Suprapubic skin (tissue), 4 donors: ENCODE measurements at regions not wholly inside any gene's neighbourhood (a gene's known extent, or its start where the extent isn't known, plus 50 kb on each side); places are given as distances from the start of the nearest gene placed in this dataset.

ENCODE experiments used
- DNase-seq, 2 donors: peaks; one replicate each; pipeline ENCODE4 v3.0.0-alpha.2; 2019; ENCODE audit warnings: low spot score in 2 of 2
- H3K27ac ChIP-seq: fragments of 200-600 bp; sonication (generic); one replicate; pipeline ENCODE4 v1.5.1; 2019
- H3K27me3 ChIP-seq: fragments of 200-600 bp; sonication (generic); one replicate; pipeline ENCODE4 v1.5.1; 2019
- H3K36me3 ChIP-seq: fragments of 200-600 bp; sonication (generic); one replicate; pipeline ENCODE4 v1.5.1; 2019
- H3K4me1 ChIP-seq: fragments of 200-600 bp; sonication (generic); one replicate; pipeline ENCODE4 v1.5.1; 2019
- H3K4me3 ChIP-seq: fragments of 200-600 bp; sonication (generic); one replicate; pipeline ENCODE4 v1.5.1; 2019; ENCODE audit warnings: mild to moderate bottlenecking
- H3K9me3 ChIP-seq: fragments of 200-600 bp; sonication (generic); one replicate; pipeline ENCODE4 v1.5.1; 2019
- POLR2A ChIP-seq, 2 donors: fragments of 450-650 bp; IDR thresholded peaks; one replicate each; pipeline ENCODE4 v1.6.1; 2017; ENCODE audit warnings: antibody characterized with exemption in 2 of 2, mild to moderate bottlenecking in 2 of 2, moderate library complexity in 2 of 2
- WGBS: methylation state at CpG from one replicate; pipeline ENCODE4 v1.1.5; 2018; 5-methylcytosine and 5-hydroxymethylcytosine counted together
- TF ChIP-seq, protein P1 (sequence below), 2 donors: fragments of 200-600 bp in 1 of 2; fragments of 450-650 bp in 1 of 2; sonication (generic) in 1 of 2; IDR thresholded peaks; one replicate each; pipeline ENCODE4 v1.5.1; 2016 to 2019; ENCODE audit warnings: antibody characterized with exemption in 2 of 2, mild to moderate bottlenecking in 1 of 2, moderate library complexity in 1 of 2

DNA sequence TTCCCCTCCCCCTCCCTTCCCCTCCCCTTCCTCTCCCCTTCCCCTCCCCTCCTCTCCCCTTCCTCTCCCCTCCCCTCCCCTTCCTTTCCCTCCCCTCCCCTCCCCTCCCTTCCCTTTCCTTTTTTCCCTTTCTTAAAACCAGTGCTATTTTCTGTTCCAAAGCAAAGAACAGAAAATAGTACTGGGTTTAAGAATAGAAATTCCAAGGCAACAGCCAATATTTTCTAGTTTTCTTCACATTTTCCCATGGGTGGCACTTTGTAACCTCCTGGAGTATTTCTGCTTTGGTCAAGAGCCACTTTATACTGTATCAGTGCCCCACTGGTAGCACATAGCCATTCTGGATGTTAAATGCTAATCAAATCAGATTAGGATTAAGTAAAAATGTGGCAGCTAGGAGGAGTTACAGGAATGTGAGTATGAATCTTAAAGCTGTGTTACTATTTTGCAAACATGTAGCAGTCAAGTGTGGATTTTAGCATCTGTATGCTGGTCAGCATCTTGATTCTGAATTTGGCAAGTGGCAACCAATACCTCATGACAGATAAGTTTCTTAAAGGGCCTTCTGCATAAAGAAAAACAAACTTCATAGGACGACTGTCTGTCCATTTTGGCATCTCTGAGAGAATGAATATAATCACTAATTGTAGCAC is 126.4 kb downstream of the CEP57L1 start:
- Histone ChIP-seq H3K27me3 (no peaks in the 10 kb centered on the region), H3K4me3 (no peak overlapping the region), H3K4me1 (peaks cover 4% of the 10 kb centered on the region), H3K9me3 (no peaks in the 10 kb centered on the region), H3K27ac (peak overlapping the region; percentile 13), H3K36me3 (no peaks in the 10 kb centered on the region)
- no peak for DNase-seq
- 57% methylated on average over 1 of the region's 1 CpG for WGBS
- no peak for TF ChIP-seq POLR2A (IDR thresholded peaks at IDR 0.05)
- TF ChIP-seq, protein P1, sequence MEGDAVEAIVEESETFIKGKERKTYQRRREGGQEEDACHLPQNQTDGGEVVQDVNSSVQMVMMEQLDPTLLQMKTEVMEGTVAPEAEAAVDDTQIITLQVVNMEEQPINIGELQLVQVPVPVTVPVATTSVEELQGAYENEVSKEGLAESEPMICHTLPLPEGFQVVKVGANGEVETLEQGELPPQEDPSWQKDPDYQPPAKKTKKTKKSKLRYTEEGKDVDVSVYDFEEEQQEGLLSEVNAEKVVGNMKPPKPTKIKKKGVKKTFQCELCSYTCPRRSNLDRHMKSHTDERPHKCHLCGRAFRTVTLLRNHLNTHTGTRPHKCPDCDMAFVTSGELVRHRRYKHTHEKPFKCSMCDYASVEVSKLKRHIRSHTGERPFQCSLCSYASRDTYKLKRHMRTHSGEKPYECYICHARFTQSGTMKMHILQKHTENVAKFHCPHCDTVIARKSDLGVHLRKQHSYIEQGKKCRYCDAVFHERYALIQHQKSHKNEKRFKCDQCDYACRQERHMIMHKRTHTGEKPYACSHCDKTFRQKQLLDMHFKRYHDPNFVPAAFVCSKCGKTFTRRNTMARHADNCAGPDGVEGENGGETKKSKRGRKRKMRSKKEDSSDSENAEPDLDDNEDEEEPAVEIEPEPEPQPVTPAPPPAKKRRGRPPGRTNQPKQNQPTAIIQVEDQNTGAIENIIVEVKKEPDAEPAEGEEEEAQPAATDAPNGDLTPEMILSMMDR (IDR thresholded peaks at IDR 0.05) = no peak
